ENCODE measurements at regions not wholly inside any gene's neighbourhood (a gene's known extent, or its start where the extent isn't known, plus 50 kb on each side); places are given as distances from the start of the nearest gene placed in this dataset.

DNA sequence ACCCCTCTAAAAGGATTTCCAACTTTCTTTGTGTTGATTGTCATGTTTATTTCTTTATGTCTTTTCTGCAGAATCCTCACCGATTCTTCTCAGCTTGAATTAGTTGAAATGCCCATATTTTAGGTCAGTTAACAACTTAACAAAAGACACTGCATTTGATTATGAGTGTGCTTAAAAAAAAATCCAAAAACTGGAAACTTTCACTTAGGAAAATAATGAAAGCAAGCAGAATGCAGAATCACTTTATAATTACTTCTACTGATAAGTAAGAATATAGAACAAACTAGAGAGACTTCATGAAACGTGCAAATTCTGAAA is 111.0 kb upstream of the PTPN13 start:
- Histone ChIP-seq H3K4me3 (no peak overlapping the region), H3K27ac (ENCODE audit: extremely low read depth, low read depth, low read length) (no peak overlapping the region), H3K9ac (ENCODE audit: insufficient read depth in 1 of 2, low read depth in 2 of 2, low read length in 2 of 2) (no peak overlapping the region), H3K9me1 (ENCODE audit: control insufficient read depth, insufficient read depth, low read length) (no peaks in the 10 kb centered on the region), H3K4me1 (replicated peaks in 1 of 2; ENCODE audit: control insufficient read depth in 2 of 2, insufficient read depth in 2 of 2, low read length in 2 of 2) (no peaks in the 10 kb centered on the region), H3K79me2 (ENCODE audit: control insufficient read depth, insufficient read depth, low read length) (no peaks in the 10 kb centered on the region), H3K36me3 (ENCODE audit: control insufficient read depth, insufficient read depth, low read length) (no peaks in the 10 kb centered on the region), H3K4me2 (ENCODE audit: insufficient read depth, low read length) (no peak overlapping the region), H4K20me1 (replicated peaks; ENCODE audit: control insufficient read depth, insufficient read depth, low read length) (no peaks in the 10 kb centered on the region; the same call in 1 of the 2 replicates), H3K9me3 (replicated peaks; ENCODE audit: control insufficient read depth, insufficient read depth, low read depth, low read length) (no peaks in the 10 kb centered on the region), H3K27me3 (ENCODE audit: control insufficient read depth in 2 of 2, insufficient read depth in 2 of 2, low read length in 2 of 2) (no peaks in the 10 kb centered on the region), H2AFZ (ENCODE audit: low read depth, low read length) (no peak overlapping the region)
- intact Hi-C loops (cut with micrococcal nuclease): no loop called here
- in situ Hi-C loops (cut with MboI): no loop called here
- ATAC-seq (no peak), DNase-seq (ENCODE audit: extremely low read depth in 1 of 4, low spot score in 3 of 4) (no peak), FAIRE-seq (no peak)
- 0% methylated on average over 2 of the region's 2 CpGs for WGBS (ENCODE audit: insufficient coverage, low coverage, missing lambda C conversion rate)
- TF ChIP-seq, protein P1, sequence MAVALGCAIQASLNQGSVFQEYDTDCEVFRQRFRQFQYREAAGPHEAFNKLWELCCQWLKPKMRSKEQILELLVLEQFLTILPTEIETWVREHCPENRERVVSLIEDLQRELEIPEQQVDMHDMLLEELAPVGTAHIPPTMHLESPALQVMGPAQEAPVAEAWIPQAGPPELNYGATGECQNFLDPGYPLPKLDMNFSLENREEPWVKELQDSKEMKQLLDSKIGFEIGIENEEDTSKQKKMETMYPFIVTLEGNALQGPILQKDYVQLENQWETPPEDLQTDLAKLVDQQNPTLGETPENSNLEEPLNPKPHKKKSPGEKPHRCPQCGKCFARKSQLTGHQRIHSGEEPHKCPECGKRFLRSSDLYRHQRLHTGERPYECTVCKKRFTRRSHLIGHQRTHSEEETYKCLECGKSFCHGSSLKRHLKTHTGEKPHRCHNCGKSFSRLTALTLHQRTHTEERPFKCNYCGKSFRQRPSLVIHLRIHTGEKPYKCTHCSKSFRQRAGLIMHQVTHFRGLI (CRISPR knock-in tag; IDR thresholded peaks at IDR 0.05): no peak
- no peak for TF ChIP-seq ZNF589 (CRISPR knock-in tag; IDR thresholded peaks at IDR 0.05; ENCODE audit: low read depth)
- TF ChIP-seq ZNF57 (CRISPR knock-in tag; IDR thresholded peaks at IDR 0.05): no peak
- TF ChIP-seq KHSRP (IDR thresholded peaks at IDR 0.05): no peak
- TF ChIP-seq ZNF124 (CRISPR knock-in tag; IDR thresholded peaks at IDR 0.05): no peak
- TF ChIP-seq CSDE1 (IDR thresholded peaks at IDR 0.05): no peak
- TF ChIP-seq TAF15 (IDR thresholded peaks at IDR 0.05; ENCODE audit: low read depth, low read length): no peak
- TF ChIP-seq ZNF766 (CRISPR knock-in tag; conservative IDR thresholded peaks at IDR 0.05): no peak
- TF ChIP-seq, protein P2, sequence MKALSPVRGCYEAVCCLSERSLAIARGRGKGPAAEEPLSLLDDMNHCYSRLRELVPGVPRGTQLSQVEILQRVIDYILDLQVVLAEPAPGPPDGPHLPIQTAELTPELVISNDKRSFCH (CRISPR knock-in tag; IDR thresholded peaks at IDR 0.05): no peak
- TF ChIP-seq, protein P2 (tag; IDR thresholded peaks at IDR 0.05): no peak
- TF ChIP-seq SMAD2 (IDR thresholded peaks at IDR 0.05; ENCODE audit: low read depth, low read length): no peak
- TF ChIP-seq, protein P3, sequence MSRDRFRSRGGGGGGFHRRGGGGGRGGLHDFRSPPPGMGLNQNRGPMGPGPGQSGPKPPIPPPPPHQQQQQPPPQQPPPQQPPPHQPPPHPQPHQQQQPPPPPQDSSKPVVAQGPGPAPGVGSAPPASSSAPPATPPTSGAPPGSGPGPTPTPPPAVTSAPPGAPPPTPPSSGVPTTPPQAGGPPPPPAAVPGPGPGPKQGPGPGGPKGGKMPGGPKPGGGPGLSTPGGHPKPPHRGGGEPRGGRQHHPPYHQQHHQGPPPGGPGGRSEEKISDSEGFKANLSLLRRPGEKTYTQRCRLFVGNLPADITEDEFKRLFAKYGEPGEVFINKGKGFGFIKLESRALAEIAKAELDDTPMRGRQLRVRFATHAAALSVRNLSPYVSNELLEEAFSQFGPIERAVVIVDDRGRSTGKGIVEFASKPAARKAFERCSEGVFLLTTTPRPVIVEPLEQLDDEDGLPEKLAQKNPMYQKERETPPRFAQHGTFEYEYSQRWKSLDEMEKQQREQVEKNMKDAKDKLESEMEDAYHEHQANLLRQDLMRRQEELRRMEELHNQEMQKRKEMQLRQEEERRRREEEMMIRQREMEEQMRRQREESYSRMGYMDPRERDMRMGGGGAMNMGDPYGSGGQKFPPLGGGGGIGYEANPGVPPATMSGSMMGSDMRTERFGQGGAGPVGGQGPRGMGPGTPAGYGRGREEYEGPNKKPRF (IDR thresholded peaks at IDR 0.05; ENCODE audit: low read depth, low read length): no peak
- no peak for TF ChIP-seq BACH1 (tag; IDR thresholded peaks at IDR 0.05)
- no peak for TF ChIP-seq CXXC5 (CRISPR knock-in tag; IDR thresholded peaks at IDR 0.05)
- TF ChIP-seq GTF2F1 (IDR thresholded peaks at IDR 0.05; ENCODE audit: low read depth, low read length): no peak
- no peak for TF ChIP-seq TCFL5 (CRISPR knock-in tag; conservative IDR thresholded peaks at IDR 0.05)
- TF ChIP-seq, protein P4, sequence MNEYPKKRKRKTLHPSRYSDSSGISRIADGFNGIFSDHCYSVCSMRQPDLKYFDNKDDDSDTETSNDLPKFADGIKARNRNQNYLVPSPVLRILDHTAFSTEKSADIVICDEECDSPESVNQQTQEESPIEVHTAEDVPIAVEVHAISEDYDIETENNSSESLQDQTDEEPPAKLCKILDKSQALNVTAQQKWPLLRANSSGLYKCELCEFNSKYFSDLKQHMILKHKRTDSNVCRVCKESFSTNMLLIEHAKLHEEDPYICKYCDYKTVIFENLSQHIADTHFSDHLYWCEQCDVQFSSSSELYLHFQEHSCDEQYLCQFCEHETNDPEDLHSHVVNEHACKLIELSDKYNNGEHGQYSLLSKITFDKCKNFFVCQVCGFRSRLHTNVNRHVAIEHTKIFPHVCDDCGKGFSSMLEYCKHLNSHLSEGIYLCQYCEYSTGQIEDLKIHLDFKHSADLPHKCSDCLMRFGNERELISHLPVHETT (CRISPR knock-in tag; conservative IDR thresholded peaks at IDR 0.05 in 1 of 2, IDR thresholded peaks at IDR 0.05 in 1 of 2): no peak
- TF ChIP-seq FOXJ2 (tag; IDR thresholded peaks at IDR 0.05): no peak
- no TSS peak for BruUV-seq (replicated peaks)
- ChIA-PET CTCF (ENCODE audit: low intra/inter-chr PET ratio) (no interaction called here), POLR2A (no interaction called here)

Measured in K562 (cell line).